Erythroblast (primary cell): ENCODE measurements at regions not wholly inside any gene's neighbourhood (a gene's known extent, or its start where the extent isn't known, plus 50 kb on each side); places are given as distances from the start of the nearest gene placed in this dataset.

ENCODE experiments used
- GATA1 ChIP-seq: IDR thresholded peaks from 2 replicates; pipeline ENCODE4 v1.6.1; 2011; ENCODE audit warnings: low read depth, mild to moderate bottlenecking, control low read depth, low read length, moderate library complexity
- POLR2A ChIP-seq: IDR thresholded peaks from 2 replicates; pipeline ENCODE4 v1.6.1; 2011; ENCODE audit warnings: mild to moderate bottlenecking, low read length

- TF ChIP-seq POLR2A (no peak), GATA1 (no peak)
Measured at GRCh38 chr21:16176570-16176969, 446.8 kb downstream of the USP25 start.
